Hematopoietic multipotent progenitor cell treated with erythropoietin and hydrocortisone succinate and interleukin-3 and kit ligand, for 6 days (in vitro differentiated cells): ENCODE measurements at regions not wholly inside any gene's neighbourhood (a gene's known extent, or its start where the extent isn't known, plus 50 kb on each side); places are given as distances from the start of the nearest gene placed in this dataset.
A peak's percentile ranks its signal among the peaks of the same experiment; 100 is the strongest.

Experiments
- DNase-seq: peaks from one replicate; pipeline ENCODE4 v3.0.0-alpha.2; 2015

GRCh38 chr5:8050616-8051175 lies 181.7 kb downstream of the MTRR start:
- no peak for DNase-seq

GRCh38 chr5:8053270-8053669 lies 184.3 kb downstream of the MTRR start:
- DNase-seq, result no peak

- peak; percentile 3 for DNase-seq
Measured at GRCh38 chr5:8057769-8058168, 188.8 kb downstream of the MTRR start.

GRCh38 chr5:8058616-8059190 lies 189.8 kb downstream of the MTRR start:
- no peak for DNase-seq

- DNase-seq, result no peak
Measured at GRCh38 chr5:8059337-8059736, 190.4 kb downstream of the MTRR start.

- no peak for DNase-seq
Measured at GRCh38 chr5:8060235-8060952, 191.4 kb downstream of the MTRR start.

GRCh38 chr5:8060953-8061429 lies 192.0 kb downstream of the MTRR start:
- no peak for DNase-seq

- no peak for DNase-seq
Measured at GRCh38 chr5:8062521-8062920, 193.6 kb downstream of the MTRR start.

- no peak for DNase-seq
Measured at GRCh38 chr5:8068078-8068477, 199.1 kb downstream of the MTRR start.

GRCh38 chr5:8070138-8070537 lies 201.2 kb downstream of the MTRR start:
- no peak for DNase-seq

- no peak for DNase-seq
Measured at GRCh38 chr5:8079056-8079455, 210.1 kb downstream of the MTRR start.

GRCh38 chr5:8081179-8081578 lies 212.2 kb downstream of the MTRR start:
- DNase-seq, result no peak

- DNase-seq, result no peak
Measured at GRCh38 chr5:8093669-8094068, 224.7 kb downstream of the MTRR start.

- no peak for DNase-seq
Measured at GRCh38 chr5:8094304-8094703, 225.4 kb downstream of the MTRR start.

- DNase-seq, result no peak
Measured at GRCh38 chr5:8097146-8097545, 228.2 kb downstream of the MTRR start.

GRCh38 chr5:8098081-8098480 lies 229.1 kb downstream of the MTRR start:
- DNase-seq, result no peak

- no peak for DNase-seq
Measured at GRCh38 chr5:8102714-8103113, 233.8 kb downstream of the MTRR start.

- no peak for DNase-seq
Measured at GRCh38 chr5:8114597-8115266, 245.8 kb downstream of the MTRR start.

- no peak for DNase-seq
Measured at GRCh38 chr5:8123559-8123958, 254.6 kb downstream of the MTRR start.

GRCh38 chr5:8134609-8135008 lies 265.7 kb downstream of the MTRR start:
- no peak for DNase-seq

GRCh38 chr5:8135742-8136141 lies 266.8 kb downstream of the MTRR start:
- no peak for DNase-seq

GRCh38 chr5:8136271-8136670 lies 267.3 kb downstream of the MTRR start:
- no peak for DNase-seq

- no peak for DNase-seq
Measured at GRCh38 chr5:8137941-8138550, 269.1 kb downstream of the MTRR start.
